Ovary (tissue), 7 donors: ENCODE measurements at regions not wholly inside any gene's neighbourhood (a gene's known extent, or its start where the extent isn't known, plus 50 kb on each side); places are given as distances from the start of the nearest gene placed in this dataset.

ENCODE experiments used
- DNase-seq, 5 donors: peaks; one replicate each; pipeline ENCODE4 v3.0.0-alpha.2; 2019 to 2020
- H3K27ac ChIP-seq, 2 donors: fragments of 200-600 bp; one replicate each; pipeline versions ENCODE4 v1.5.1 to v1.8.0; 2019 to 2022
- H3K27me3 ChIP-seq: fragments of 200-600 bp; one replicate; pipeline ENCODE4 v1.8.0; 2022
- H3K36me3 ChIP-seq: fragments of 200-600 bp; sonication (generic); one replicate; pipeline ENCODE4 v1.5.1; 2019
- H3K4me1 ChIP-seq: one replicate; pipeline ENCODE4 v1.8.1; 2013; ENCODE audit warnings: mild to moderate bottlenecking, moderate library complexity; ENCODE audit not compliant: insufficient read depth
- H3K4me3 ChIP-seq: fragments of 200-600 bp; sonication (generic); one replicate; pipeline ENCODE4 v1.5.1; 2017
- H3K9me3 ChIP-seq, 2 donors: fragments of 200-600 bp in 1 of 2; sonication (generic) in 1 of 2; one replicate each; pipeline versions ENCODE4 v1.5.1 to v1.8.1; 2013 to 2019; ENCODE audit warnings: mild to moderate bottlenecking in 1 of 2, moderate library complexity in 1 of 2
- CTCF ChIP-seq, 3 donors: fragments of 450-650 bp in 2 of 3; fragments of 200-600 bp in 1 of 3; IDR thresholded peaks; one replicate each; pipeline versions ENCODE4 v1.5.1 to v1.8.0; 2016 to 2022; ENCODE audit warnings: antibody characterized with exemption in 3 of 3, mild to moderate bottlenecking in 1 of 3
- EP300 ChIP-seq: sonication (generic); formaldehyde crosslinking; IDR thresholded peaks from one replicate; pipeline ENCODE4 v1.6.1; 2017; ENCODE audit warnings: antibody characterized with exemption
- POLR2A ChIP-seq: fragments of 450-650 bp; IDR thresholded peaks from one replicate; pipeline ENCODE4 v1.6.1; 2017; ENCODE audit warnings: antibody characterized with exemption, mild to moderate bottlenecking, moderate library complexity
- WGBS, 3 donors: extraction: QIAGEN DNeasy Blood & Tissue Kit in 1 of 3; methylation state at CpG; one replicate each; pipeline versions ENCODE4 v1.1.5 to v1.1.7; 2013 to 2017; 5-methylcytosine and 5-hydroxymethylcytosine counted together
- intact Hi-C, 4 donors: fragments of 100-400 bp; cut with DNase I; formaldehyde crosslinking; loops; one replicate each; pipeline versions ENCODE4 v1.11.0 to v1.15.1; 2022 to 2023
- donor health status: DM: no; HTN: no; CAD: no; lungs with moderate emphysema.
- donor health status: DM: no; HTN: no; CAD: no.
- donor health status: Bipolar disorder and iron deficiency.
- donor health status: DM: no; HTN: no; CAD: no.
- donor health status: DM: yes; HTN: yes; CAD: no.

DNA sequence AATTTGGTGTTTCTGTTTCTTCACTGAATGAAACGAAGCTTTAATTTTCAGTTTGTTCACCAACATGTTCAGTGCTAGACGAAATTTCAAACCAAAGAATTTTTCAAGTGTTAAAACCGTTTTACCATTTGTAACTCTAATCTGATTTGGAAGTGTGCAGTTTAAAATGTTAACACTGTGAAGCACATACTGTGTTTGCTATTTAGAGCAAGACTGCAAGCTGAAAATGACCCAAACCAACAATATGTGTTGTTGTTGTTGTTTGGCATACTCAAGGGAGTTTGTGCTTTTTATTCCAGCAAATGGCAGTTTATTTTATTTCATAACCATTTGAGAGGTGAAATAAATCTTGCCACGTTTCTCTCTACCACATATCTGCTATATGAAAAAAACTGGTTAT, 128.4 kb upstream of the CDH7 start:
- TF ChIP-seq EP300 (no peak), POLR2A (no peak), CTCF (IDR thresholded peaks at IDR 0.05) (no peak)
- H3K36me3 ChIP-seq, result no peaks in the 10 kb centered on the region
- H3K4me1 ChIP-seq, result no peaks in the 10 kb centered on the region
- 40 to 46% (median 44%) methylated on average over 4 of the region's 4 CpGs for WGBS, 3 donors
- H3K4me3 ChIP-seq, result no peak overlapping the region
- H3K27ac ChIP-seq, result no peak overlapping the region
- H3K9me3 ChIP-seq, result no peaks in the 10 kb centered on the region
- no peak for DNase-seq
- no peaks in the 10 kb centered on the region for H3K27me3 ChIP-seq
- intact Hi-C loops, result no loop called here

DNA sequence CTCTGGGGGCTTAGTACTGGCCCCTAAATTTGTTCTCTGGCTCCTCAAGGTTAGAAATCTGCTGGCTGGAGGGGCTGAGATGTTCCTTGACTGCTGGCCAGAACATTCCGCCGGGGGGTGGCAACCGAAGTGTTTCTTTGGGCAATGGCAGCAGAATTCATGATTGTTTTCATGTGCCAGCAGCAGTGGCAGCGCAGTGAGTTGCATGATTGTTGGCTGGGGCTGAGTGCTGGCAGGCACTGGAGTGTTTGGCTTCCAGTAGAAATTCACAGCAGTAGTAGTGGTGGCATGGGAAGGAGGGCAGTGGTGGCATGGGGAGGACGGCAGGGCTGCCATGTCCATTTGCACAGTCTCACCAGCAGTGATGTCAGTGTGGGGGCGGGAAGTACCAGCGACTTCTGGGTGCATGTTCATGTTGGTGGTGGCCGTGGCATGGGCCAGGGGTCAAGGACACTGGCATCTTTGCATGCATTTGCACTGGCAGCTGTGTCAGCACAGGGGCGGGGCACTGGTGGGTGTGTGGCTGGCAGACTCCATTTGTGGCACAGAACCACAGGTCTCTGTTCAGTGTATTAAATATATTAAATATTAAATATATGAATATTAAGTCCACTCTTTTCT, 130.6 kb upstream of the CDH7 start:
- H3K9me3 ChIP-seq, result no peaks in the 10 kb centered on the region
- H3K4me1 ChIP-seq, result no peaks in the 10 kb centered on the region
- TF ChIP-seq CTCF (IDR thresholded peaks at IDR 0.05) (no peak), EP300 (no peak), POLR2A (no peak)
- no peaks in the 10 kb centered on the region for H3K36me3 ChIP-seq
- no peak for DNase-seq
- intact Hi-C loops, result no loop called here
- no peaks in the 10 kb centered on the region for H3K27me3 ChIP-seq
- H3K4me3 ChIP-seq, result no peak overlapping the region
- no peak overlapping the region for H3K27ac ChIP-seq
- 85 to 93% (median 85%) methylated on average over 9 of the region's 9 CpGs for WGBS, 3 donors

DNA sequence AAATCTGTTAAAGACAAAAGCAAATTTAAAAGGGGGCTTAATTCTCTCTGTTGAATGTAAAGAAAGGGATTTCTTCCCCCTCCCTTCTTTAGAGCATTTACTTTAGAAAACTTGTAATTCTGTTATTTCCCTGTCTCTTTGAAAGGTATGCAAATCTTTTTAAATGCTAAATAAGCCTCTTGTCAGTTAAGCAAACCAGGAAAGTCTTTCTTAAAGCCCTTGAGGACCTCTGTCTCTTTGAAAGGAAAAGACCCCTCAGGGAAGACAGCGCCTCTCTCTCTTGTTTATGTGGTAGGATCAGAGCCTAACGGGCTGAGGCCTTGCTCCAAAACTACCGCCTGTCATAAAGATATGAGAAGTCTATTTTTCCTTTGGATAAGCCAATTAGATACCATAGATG, 139.9 kb upstream of the CDH7 start:
- no peak for DNase-seq
- Histone ChIP-seq H3K27ac (no peak overlapping the region), H3K4me3 (no peak overlapping the region), H3K27me3 (no peaks in the 10 kb centered on the region), H3K36me3 (no peaks in the 10 kb centered on the region), H3K4me1 (no peaks in the 10 kb centered on the region), H3K9me3 (no peaks in the 10 kb centered on the region)
- WGBS, 3 donors, result 45 to 56% (median 51%) methylated on average over 3 of the region's 3 CpGs
- TF ChIP-seq EP300, result no peak
- TF ChIP-seq POLR2A, result no peak
- no peak for TF ChIP-seq CTCF (IDR thresholded peaks at IDR 0.05)
- intact Hi-C loops, result no loop called here

GRCh38 chr18:65608471-65608870, 142.3 kb upstream of the CDH7 start:
- intact Hi-C loops, result no loop called here
- no peak for DNase-seq
- no peak overlapping the region for H3K4me3 ChIP-seq
- WGBS, 3 donors, result 76 to 98% (median 91%) methylated on average over 1 of the region's 1 CpG
- TF ChIP-seq CTCF (IDR thresholded peaks at IDR 0.05) (no peak), POLR2A (no peak), EP300 (no peak)
- no peak overlapping the region for H3K27ac ChIP-seq
- no peaks in the 10 kb centered on the region for H3K36me3 ChIP-seq
- H3K27me3 ChIP-seq, result no peaks in the 10 kb centered on the region
- H3K9me3 ChIP-seq, result no peaks in the 10 kb centered on the region
- H3K4me1 ChIP-seq, result no peaks in the 10 kb centered on the region
